Vagina (tissue), 2 donors: ENCODE measurements at regions not wholly inside any gene's neighbourhood (a gene's known extent, or its start where the extent isn't known, plus 50 kb on each side); places are given as distances from the start of the nearest gene placed in this dataset.

ENCODE experiments used
- POLR2AphosphoS5 ChIP-seq, 2 donors: sonication (generic); formaldehyde crosslinking; IDR thresholded peaks; one replicate each; pipeline ENCODE4 v1.9.0; 2017; ENCODE audit warnings: antibody characterized with exemption in 2 of 2, mild to moderate bottlenecking in 2 of 2, low read depth in 1 of 2; ENCODE audit not compliant: insufficient read depth in 1 of 2
- TF ChIP-seq, protein P1 (sequence below), 3 experiments: fragments of 450-650 bp in 2 of 3; fragments of 200-600 bp in 1 of 3; sonication (generic) in 1 of 3; IDR thresholded peaks; one replicate each; pipeline ENCODE4 v1.5.1; 2017 to 2019; ENCODE audit warnings: antibody characterized with exemption in 3 of 3, mild to moderate bottlenecking in 2 of 3, moderate library complexity in 2 of 3

DNA sequence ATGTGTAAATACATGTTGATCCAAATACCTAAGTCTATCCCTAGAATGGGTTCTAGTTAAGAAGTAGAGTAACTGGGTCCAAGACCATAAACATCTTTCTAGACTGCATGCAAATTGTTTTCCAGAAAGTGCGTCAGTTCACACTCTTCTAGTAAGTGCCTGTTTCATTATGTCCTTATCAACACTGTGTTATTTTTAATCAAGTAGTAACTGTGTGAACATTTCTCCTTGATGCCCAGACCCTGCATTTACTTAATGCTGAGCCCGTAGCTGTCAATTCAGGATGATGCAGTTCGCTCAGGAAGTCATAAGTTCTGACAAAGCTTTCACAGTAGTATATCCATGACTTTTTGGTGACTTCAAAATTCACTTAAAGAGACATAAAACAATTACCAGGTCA is 374.8 kb downstream of the OTUD1 start:
- TF ChIP-seq, protein P1, sequence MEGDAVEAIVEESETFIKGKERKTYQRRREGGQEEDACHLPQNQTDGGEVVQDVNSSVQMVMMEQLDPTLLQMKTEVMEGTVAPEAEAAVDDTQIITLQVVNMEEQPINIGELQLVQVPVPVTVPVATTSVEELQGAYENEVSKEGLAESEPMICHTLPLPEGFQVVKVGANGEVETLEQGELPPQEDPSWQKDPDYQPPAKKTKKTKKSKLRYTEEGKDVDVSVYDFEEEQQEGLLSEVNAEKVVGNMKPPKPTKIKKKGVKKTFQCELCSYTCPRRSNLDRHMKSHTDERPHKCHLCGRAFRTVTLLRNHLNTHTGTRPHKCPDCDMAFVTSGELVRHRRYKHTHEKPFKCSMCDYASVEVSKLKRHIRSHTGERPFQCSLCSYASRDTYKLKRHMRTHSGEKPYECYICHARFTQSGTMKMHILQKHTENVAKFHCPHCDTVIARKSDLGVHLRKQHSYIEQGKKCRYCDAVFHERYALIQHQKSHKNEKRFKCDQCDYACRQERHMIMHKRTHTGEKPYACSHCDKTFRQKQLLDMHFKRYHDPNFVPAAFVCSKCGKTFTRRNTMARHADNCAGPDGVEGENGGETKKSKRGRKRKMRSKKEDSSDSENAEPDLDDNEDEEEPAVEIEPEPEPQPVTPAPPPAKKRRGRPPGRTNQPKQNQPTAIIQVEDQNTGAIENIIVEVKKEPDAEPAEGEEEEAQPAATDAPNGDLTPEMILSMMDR (IDR thresholded peaks at IDR 0.05), result no peak
- TF ChIP-seq POLR2AphosphoS5 (IDR thresholded peaks at IDR 0.05; ENCODE audit: insufficient read depth in 1 of 2, low read depth in 1 of 2), result no peak
